OCI-LY7 (cell line): ENCODE measurements at regions not wholly inside any gene's neighbourhood (a gene's known extent, or its start where the extent isn't known, plus 50 kb on each side); places are given as distances from the start of the nearest gene placed in this dataset.
"Not testable (repeated sequence)": the region's sequence is repeated elsewhere in the genome, so short reads cannot be mapped to it uniquely, and the experiment has no call there.

Experiments used
- BruUV-seq: library from RNA; stranded (reverse); fragments of 400-500 nt; replicated peaks from 2 replicates; lab custom pipeline; 2021; lab: Mats Ljungman, UMichigan
- CTCF ChIA-PET: fragments of 300-600 bp; sonication (Branson Sonifier 250); formaldehyde crosslinking; loops from one replicate; lab custom pipeline; 2022; ENCODE audit warnings: antibody characterized with exemption; ENCODE audit not compliant: unreplicated experiment; lab: Charles Lee
- POLR2A ChIA-PET: fragments of 300-600 bp; sonication (Branson Sonifier 250); formaldehyde crosslinking; loops from one replicate; lab custom pipeline; 2022; ENCODE audit warnings: antibody characterized with exemption; lab: Charles Lee
- DNase-seq: peaks from one replicate; pipeline ENCODE4 v3.0.0-alpha.2; 2015; ENCODE audit warnings: low spot score
- H2AFZ ChIP-seq: fragments of 200-600 bp; sonication (generic), shearing (Covaris generic); 2 replicates; pipeline ENCODE4 v1.6.1; 2014; ENCODE audit warnings: mild to moderate bottlenecking, antibody characterized with exemption, low read length, moderate library complexity
- H3K27ac ChIP-seq: fragments of 200-600 bp; sonication (generic); 2 replicates; pipeline ENCODE4 v1.5.1; 2014; ENCODE audit warnings: mixed run types, low read depth, mild to moderate bottlenecking, moderate library complexity, low read length, inconsistent platforms; ENCODE audit not compliant: poor library complexity, severe bottlenecking
- H3K36me3 ChIP-seq: fragments of 200-600 bp; sonication (generic); 2 replicates; pipeline ENCODE4 v1.6.1; 2014; ENCODE audit warnings: mild to moderate bottlenecking, antibody characterized with exemption, low read length, moderate library complexity, mixed read lengths; ENCODE audit not compliant: insufficient read depth
- H3K4me1 ChIP-seq: fragments of 200-600 bp; sonication (generic); 2 replicates; pipeline ENCODE4 v1.5.1; 2014; ENCODE audit warnings: mild to moderate bottlenecking, low read length; ENCODE audit not compliant: insufficient read depth, poor library complexity, severe bottlenecking
- H3K4me2 ChIP-seq: fragments of 200-600 bp; sonication (generic); 2 replicates; pipeline ENCODE4 v1.6.1; 2014; ENCODE audit warnings: mild to moderate bottlenecking, low read length
- H3K4me3 ChIP-seq: fragments of 200-600 bp; sonication (generic); 2 replicates; pipeline ENCODE4 v1.5.1; 2014; ENCODE audit warnings: mild to moderate bottlenecking, low read depth, low read length; ENCODE audit not compliant: poor library complexity, severe bottlenecking
- H3K79me2 ChIP-seq: fragments of 200-600 bp; sonication (generic); 2 replicates; pipeline ENCODE4 v1.6.1; 2016; ENCODE audit warnings: low read depth, mild to moderate bottlenecking, low read length, moderate library complexity, mixed read lengths; ENCODE audit not compliant: insufficient read depth
- H3K9me2 ChIP-seq: fragments of 200-600 bp; sonication (generic); 2 replicates; pipeline ENCODE4 v1.6.1; 2016; ENCODE audit warnings: mild to moderate bottlenecking, low read length, mixed read lengths; ENCODE audit not compliant: insufficient read depth
- H3K9me3 ChIP-seq: fragments of 200-600 bp; sonication (generic); 2 replicates; pipeline ENCODE4 v1.6.1; 2014; ENCODE audit warnings: mild to moderate bottlenecking, mixed run types, low read length, mixed read lengths
- H4K20me1 ChIP-seq: fragments of 200-600 bp; sonication (generic); 2 replicates; pipeline ENCODE4 v1.6.1; 2014; ENCODE audit warnings: mild to moderate bottlenecking, antibody characterized with exemption, low read length, moderate library complexity, mixed read lengths; ENCODE audit not compliant: insufficient read depth
- EZH2phosphoT487 ChIP-seq: fragments of 200-600 bp; sonication (generic); IDR thresholded peaks from 2 replicates; pipeline ENCODE4 v1.6.1; 2018; ENCODE audit warnings: low read depth, borderline replicate concordance, mild to moderate bottlenecking, mixed run types, antibody characterized with exemption, low read length, moderate library complexity, mixed read lengths
- intact Hi-C: fragments of 100-400 bp; cut with micrococcal nuclease; formaldehyde crosslinking; loops from one replicate; pipeline ENCODE4 v1.10.0; 2022; ENCODE audit not compliant: unreplicated experiment
- TF ChIP-seq, protein P1 (sequence below): fragments of 200-600 bp; sonication (generic); conservative IDR thresholded peaks from 2 replicates; pipeline ENCODE4 v1.5.1; 2014; ENCODE audit warnings: mild to moderate bottlenecking, antibody characterized with exemption, low read length, moderate library complexity, mixed read lengths

DNA sequence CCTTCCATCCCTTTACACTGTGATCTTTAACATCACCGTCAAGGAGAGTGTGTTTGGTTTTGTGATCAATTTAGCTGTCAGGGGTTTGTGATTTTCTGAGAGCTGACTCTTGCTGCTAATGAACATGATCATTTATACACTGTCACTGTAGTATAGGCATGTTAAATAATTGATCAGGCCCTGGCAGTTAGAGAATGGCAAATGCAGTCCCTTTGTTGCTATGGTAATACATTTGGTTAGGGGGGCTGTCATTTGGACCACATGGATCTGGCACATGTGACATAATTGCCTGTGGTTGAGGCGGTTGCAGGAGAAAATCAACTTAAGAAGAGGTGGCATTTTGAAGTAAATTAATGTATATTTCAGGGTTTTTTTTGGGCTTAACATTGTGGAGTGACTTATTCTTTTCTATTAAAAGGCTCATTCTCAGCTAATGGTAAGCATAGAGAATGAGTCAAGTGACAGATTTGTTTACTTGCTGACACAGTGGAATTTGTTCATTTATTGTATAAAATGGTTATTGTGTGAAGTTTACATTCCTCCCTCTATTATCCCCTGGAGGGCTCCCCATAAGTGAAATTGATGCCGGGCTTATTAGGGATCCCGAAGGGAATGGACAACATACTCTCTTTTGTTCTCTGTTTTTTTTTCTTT is 114.0 kb downstream of the FHIP1A start:
- Histone ChIP-seq H3K79me2 (no peaks in the 10 kb centered on the region), H3K4me3 (no peak overlapping the region), H3K9me2 (no peaks in the 10 kb centered on the region), H2AFZ (no peak overlapping the region), H3K4me2 (no peak overlapping the region), H3K36me3 (no peaks in the 10 kb centered on the region), H4K20me1 (no peaks in the 10 kb centered on the region), H3K9me3 (no peaks in the 10 kb centered on the region), H3K4me1 (no peaks in the 10 kb centered on the region), H3K27ac (no peak overlapping the region)
- no TSS peak for BruUV-seq
- intact Hi-C loops, result no loop called here
- TF ChIP-seq, protein P1, sequence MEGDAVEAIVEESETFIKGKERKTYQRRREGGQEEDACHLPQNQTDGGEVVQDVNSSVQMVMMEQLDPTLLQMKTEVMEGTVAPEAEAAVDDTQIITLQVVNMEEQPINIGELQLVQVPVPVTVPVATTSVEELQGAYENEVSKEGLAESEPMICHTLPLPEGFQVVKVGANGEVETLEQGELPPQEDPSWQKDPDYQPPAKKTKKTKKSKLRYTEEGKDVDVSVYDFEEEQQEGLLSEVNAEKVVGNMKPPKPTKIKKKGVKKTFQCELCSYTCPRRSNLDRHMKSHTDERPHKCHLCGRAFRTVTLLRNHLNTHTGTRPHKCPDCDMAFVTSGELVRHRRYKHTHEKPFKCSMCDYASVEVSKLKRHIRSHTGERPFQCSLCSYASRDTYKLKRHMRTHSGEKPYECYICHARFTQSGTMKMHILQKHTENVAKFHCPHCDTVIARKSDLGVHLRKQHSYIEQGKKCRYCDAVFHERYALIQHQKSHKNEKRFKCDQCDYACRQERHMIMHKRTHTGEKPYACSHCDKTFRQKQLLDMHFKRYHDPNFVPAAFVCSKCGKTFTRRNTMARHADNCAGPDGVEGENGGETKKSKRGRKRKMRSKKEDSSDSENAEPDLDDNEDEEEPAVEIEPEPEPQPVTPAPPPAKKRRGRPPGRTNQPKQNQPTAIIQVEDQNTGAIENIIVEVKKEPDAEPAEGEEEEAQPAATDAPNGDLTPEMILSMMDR, result no peak
- no peak for TF ChIP-seq EZH2phosphoT487
- ChIA-PET CTCF (no interaction called here), POLR2A (interaction anchor here (1.0 kb wide), 1 partner anchor 35 kb away, joined by 3 read pairs; no protein-coding TSS in a partner anchor)
- DNase-seq, result no peak

DNA sequence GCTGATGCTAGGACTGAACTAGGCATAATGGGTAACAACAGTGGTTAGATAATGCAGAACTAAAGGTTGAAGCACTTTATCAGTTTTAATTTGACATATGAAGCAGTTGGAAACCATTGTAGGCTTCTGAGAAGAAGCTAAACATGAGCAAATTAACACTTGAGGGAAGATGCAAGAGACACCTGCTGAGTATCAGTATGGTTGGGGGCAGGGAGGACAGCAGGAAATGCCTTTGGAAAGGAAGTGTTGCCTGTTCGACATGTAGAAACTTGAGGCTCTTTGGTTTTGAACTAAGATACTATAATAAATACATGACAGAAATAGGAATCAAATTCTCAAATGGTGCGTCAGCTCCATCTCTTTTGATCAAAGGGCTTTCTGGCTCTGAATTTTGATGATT is 115.6 kb downstream of the FHIP1A start:
- Histone ChIP-seq H3K4me1 (no peaks in the 10 kb centered on the region), H2AFZ (no peak overlapping the region), H3K9me2 (no peaks in the 10 kb centered on the region), H4K20me1 (no peaks in the 10 kb centered on the region), H3K9me3 (no peaks in the 10 kb centered on the region), H3K79me2 (no peaks in the 10 kb centered on the region), H3K4me2 (no peak overlapping the region), H3K27ac (no peak overlapping the region), H3K36me3 (no peaks in the 10 kb centered on the region), H3K4me3 (no peak overlapping the region)
- POLR2A ChIA-PET, result interaction anchor here (0.6 to 1.8 kb wide), 2 partner anchors 38 to 227 kb away, joined by 3 to 4 read pairs; no protein-coding TSS in a partner anchor
- intact Hi-C loops, result no loop called here
- no TSS peak for BruUV-seq
- TF ChIP-seq, protein P1, result no peak
- TF ChIP-seq EZH2phosphoT487, result no peak
- DNase-seq, result peak; percentile 2
- CTCF ChIA-PET, result no interaction called here

DNA sequence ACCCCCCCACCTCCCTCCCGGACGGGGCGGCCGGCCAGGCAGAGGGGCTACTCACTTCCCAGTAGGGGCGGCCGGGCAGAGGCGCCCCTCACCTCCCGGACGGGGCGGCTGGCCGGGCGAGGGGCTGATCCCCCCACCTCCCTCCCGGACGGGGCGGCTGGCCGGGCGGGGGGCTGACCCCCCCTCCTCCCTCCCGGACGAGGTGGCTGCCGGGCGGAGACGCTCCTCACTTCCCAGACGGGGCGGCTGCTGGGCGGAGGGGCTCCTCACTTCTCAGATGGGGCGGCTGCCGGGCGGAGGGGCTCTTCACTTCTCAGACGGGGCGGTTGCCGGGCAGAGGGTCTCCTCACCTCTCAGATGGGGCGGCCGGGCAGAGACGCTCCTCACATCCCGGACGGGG is 117.5 kb downstream of the FHIP1A start:
- POLR2A ChIA-PET, result interaction anchor here (0.6 kb wide), 1 partner anchor 80 kb away, joined by 4 read pairs; no protein-coding TSS in a partner anchor
- H2AFZ ChIP-seq, intact Hi-C loops, H3K4me1 ChIP-seq, CTCF ChIA-PET, H3K9me2 ChIP-seq, H3K4me3 ChIP-seq, H3K9me3 ChIP-seq, DNase-seq, H3K79me2 ChIP-seq, H3K36me3 ChIP-seq, H4K20me1 ChIP-seq, BruUV-seq, H3K27ac ChIP-seq, H3K4me2 ChIP-seq: not testable (repeated sequence)
